ENCODE measurements at regions not wholly inside any gene's neighbourhood (a gene's known extent, or its start where the extent isn't known, plus 50 kb on each side); places are given as distances from the start of the nearest gene placed in this dataset.

- H3K4me3 ChIP-seq (ENCODE audit: low read depth, low read length): no peak overlapping the region
- no peaks in the 10 kb centered on the region for H3K36me3 ChIP-seq (ENCODE audit: control insufficient read depth, insufficient read depth, low read length)
- H3K27me3 ChIP-seq (ENCODE audit: control insufficient read depth, insufficient read depth, low read length): no peaks in the 10 kb centered on the region
- H3K9ac ChIP-seq (ENCODE audit: low read depth, low read length): no peak overlapping the region
- H3K4me1 ChIP-seq (ENCODE audit: control insufficient read depth, insufficient read depth, low read length): no peaks in the 10 kb centered on the region
- H3K9me3 ChIP-seq (ENCODE audit: control insufficient read depth, insufficient read depth, low read length): no peaks in the 10 kb centered on the region
Observed at GRCh38 chr2:157181234-157181633, 76.3 kb upstream of the GALNT5 start.

DNA sequence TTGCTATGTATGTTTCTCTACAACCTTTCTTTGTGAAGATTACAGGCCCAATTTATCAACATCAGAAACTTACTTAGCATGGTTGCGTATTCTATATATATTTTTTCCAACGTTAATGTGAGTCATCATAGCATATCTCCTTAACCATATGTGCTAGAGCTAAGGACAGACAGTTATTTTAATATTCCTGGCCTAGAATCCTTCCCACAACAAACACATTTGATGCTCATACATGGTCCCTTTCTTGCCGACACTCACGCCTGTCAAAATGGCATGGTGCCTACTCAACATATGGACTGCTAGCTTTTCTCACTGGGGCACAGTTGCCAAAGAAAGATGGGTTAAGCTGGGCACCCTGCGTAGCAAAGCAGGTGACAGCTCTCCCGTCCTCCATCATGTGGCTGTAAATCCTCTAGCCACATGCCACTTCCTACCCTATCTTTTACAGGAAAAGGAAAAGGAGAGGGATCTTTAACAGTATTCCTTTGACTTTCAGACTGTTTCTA, 75.2 kb upstream of the GALNT5 start:
- Histone ChIP-seq H3K4me1 (ENCODE audit: control insufficient read depth, insufficient read depth, low read length) (no peaks in the 10 kb centered on the region), H3K36me3 (ENCODE audit: control insufficient read depth, insufficient read depth, low read length) (no peaks in the 10 kb centered on the region), H3K4me3 (ENCODE audit: low read depth, low read length) (no peak overlapping the region), H3K9me3 (ENCODE audit: control insufficient read depth, insufficient read depth, low read length) (no peaks in the 10 kb centered on the region), H3K9ac (ENCODE audit: low read depth, low read length) (no peak overlapping the region), H3K27me3 (ENCODE audit: control insufficient read depth, insufficient read depth, low read length) (no peaks in the 10 kb centered on the region)

- no peaks in the 10 kb centered on the region for H3K9me3 ChIP-seq (ENCODE audit: control insufficient read depth, insufficient read depth, low read length)
- H3K9ac ChIP-seq (ENCODE audit: low read depth, low read length): no peak overlapping the region
- no peaks in the 10 kb centered on the region for H3K27me3 ChIP-seq (ENCODE audit: control insufficient read depth, insufficient read depth, low read length)
- H3K4me1 ChIP-seq (ENCODE audit: control insufficient read depth, insufficient read depth, low read length): no peaks in the 10 kb centered on the region
- no peaks in the 10 kb centered on the region for H3K36me3 ChIP-seq (ENCODE audit: control insufficient read depth, insufficient read depth, low read length)
- H3K4me3 ChIP-seq (ENCODE audit: low read depth, low read length): no peak overlapping the region
Observed at GRCh38 chr2:157182834-157183396, 74.6 kb upstream of the GALNT5 start.

DNA sequence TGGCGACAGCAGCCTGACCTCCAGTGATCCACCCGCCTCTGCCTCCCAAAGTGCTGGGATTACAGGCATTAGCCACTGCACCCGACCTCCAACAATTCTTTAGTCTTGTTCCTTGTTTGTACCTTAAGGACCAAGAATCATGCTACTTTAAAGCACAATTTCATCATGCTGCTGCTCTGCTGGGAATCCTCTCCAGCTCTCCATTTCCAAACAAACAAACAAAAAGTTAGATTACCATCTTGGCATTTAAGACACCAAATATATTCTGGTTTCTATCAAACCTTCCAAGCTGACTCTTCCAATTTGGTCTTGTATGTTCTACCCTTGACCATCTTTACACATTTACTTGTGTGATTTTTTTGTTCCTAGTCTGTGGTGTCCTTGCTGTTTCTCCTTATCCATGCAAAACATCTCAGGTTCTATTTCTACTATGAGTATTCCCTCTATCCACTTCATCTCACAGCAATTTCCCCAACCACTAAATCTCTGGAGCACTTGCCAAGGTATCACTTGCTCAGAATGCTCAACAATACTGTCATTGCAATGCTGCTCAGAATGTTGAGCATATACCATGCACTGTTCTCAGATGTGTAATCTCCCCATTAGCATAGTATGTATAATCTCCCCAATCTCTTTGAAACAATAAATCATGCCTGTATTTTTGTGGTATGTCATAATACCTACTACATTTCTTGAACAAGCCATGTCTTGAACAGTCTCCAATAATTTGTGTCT, 73.2 kb upstream of the GALNT5 start:
- no peak overlapping the region for H3K4me3 ChIP-seq (ENCODE audit: low read depth, low read length)
- no peak overlapping the region for H3K9ac ChIP-seq (ENCODE audit: low read depth, low read length)
- no peaks in the 10 kb centered on the region for H3K36me3 ChIP-seq (ENCODE audit: control insufficient read depth, insufficient read depth, low read length)
- no peaks in the 10 kb centered on the region for H3K4me1 ChIP-seq (ENCODE audit: control insufficient read depth, insufficient read depth, low read length)
- H3K27me3 ChIP-seq (ENCODE audit: control insufficient read depth, insufficient read depth, low read length): no peaks in the 10 kb centered on the region
- H3K9me3 ChIP-seq (ENCODE audit: control insufficient read depth, insufficient read depth, low read length): no peaks in the 10 kb centered on the region

- H3K36me3 ChIP-seq (ENCODE audit: control insufficient read depth, insufficient read depth, low read length): no peaks in the 10 kb centered on the region
Observed at GRCh38 chr2:157185476-157186227, 71.9 kb upstream of the GALNT5 start.

DNA sequence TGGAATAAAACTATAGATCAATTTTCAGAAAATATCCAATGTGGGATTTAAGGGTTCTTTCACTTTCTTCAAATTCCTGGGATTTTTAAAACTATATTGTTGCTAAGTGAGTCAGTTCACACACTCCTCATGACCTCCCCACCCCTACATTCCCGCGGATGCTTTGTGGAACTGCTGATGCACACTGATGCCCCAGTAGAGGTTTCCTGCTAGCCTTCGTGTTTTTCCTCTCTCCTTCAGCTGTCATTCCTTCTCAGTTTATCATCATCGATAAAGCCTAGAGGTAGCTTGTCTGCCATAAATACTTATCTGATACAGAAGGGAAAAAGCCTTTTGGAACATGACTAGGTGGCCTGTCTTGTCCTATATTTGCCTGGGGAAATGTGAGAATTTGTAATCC, 67.4 kb upstream of the GALNT5 start:
- H3K9me3 ChIP-seq (ENCODE audit: control insufficient read depth, insufficient read depth, low read length): no peaks in the 10 kb centered on the region
- H3K27me3 ChIP-seq (ENCODE audit: control insufficient read depth, insufficient read depth, low read length): no peaks in the 10 kb centered on the region
- H3K9ac ChIP-seq (ENCODE audit: low read depth, low read length): no peak overlapping the region

More at GRCh38 chr2:157185476-157186227, 71.9 kb upstream of the GALNT5 start:
- Histone ChIP-seq H3K9me3 (ENCODE audit: control insufficient read depth, insufficient read depth, low read length) (no peaks in the 10 kb centered on the region), H3K4me1 (ENCODE audit: control insufficient read depth, insufficient read depth, low read length) (no peaks in the 10 kb centered on the region), H3K4me3 (ENCODE audit: low read depth, low read length) (no peak overlapping the region), H3K27me3 (ENCODE audit: control insufficient read depth, insufficient read depth, low read length) (no peaks in the 10 kb centered on the region), H3K9ac (ENCODE audit: low read depth, low read length) (no peak overlapping the region)

DNA sequence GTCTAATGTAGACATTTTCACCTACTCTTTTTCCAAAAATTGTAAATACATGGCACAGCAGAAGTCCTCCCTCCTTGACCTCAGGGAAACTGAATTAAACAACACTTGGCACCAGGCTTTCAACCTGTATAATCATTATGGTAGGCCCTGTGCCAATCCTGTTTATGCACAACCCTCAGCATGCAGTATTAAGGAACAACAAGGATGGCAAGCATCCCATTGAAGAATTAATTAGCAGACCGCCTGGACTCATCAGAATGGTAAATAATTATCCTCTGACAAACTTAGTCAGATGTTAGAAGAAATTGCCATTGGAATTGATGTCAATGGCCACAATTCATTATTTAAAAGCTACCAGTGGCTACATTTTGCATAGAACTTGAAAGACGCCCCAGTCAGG, 66.3 kb upstream of the GALNT5 start:
- H3K36me3 ChIP-seq (ENCODE audit: control insufficient read depth, insufficient read depth, low read length): no peaks in the 10 kb centered on the region
- no peaks in the 10 kb centered on the region for H3K27me3 ChIP-seq (ENCODE audit: control insufficient read depth, insufficient read depth, low read length)
- no peak overlapping the region for H3K9ac ChIP-seq (ENCODE audit: low read depth, low read length)
- no peaks in the 10 kb centered on the region for H3K4me1 ChIP-seq (ENCODE audit: control insufficient read depth, insufficient read depth, low read length)
- no peak overlapping the region for H3K4me3 ChIP-seq (ENCODE audit: low read depth, low read length)
- H3K9me3 ChIP-seq (ENCODE audit: control insufficient read depth, insufficient read depth, low read length): no peaks in the 10 kb centered on the region

More for the DNA sequence above, 67.4 kb upstream of the GALNT5 start:
- Histone ChIP-seq H3K36me3 (ENCODE audit: control insufficient read depth, insufficient read depth, low read length) (no peaks in the 10 kb centered on the region), H3K4me3 (ENCODE audit: low read depth, low read length) (no peak overlapping the region), H3K4me1 (ENCODE audit: control insufficient read depth, insufficient read depth, low read length) (no peaks in the 10 kb centered on the region)

- Histone ChIP-seq H3K4me3 (ENCODE audit: low read depth, low read length) (no peak overlapping the region), H3K9ac (ENCODE audit: low read depth, low read length) (no peak overlapping the region), H3K36me3 (ENCODE audit: control insufficient read depth, insufficient read depth, low read length) (no peaks in the 10 kb centered on the region), H3K4me1 (ENCODE audit: control insufficient read depth, insufficient read depth, low read length) (no peaks in the 10 kb centered on the region), H3K27me3 (ENCODE audit: control insufficient read depth, insufficient read depth, low read length) (no peaks in the 10 kb centered on the region), H3K9me3 (ENCODE audit: control insufficient read depth, insufficient read depth, low read length) (no peaks in the 10 kb centered on the region)
Observed at GRCh38 chr2:157192445-157193423, 64.8 kb upstream of the GALNT5 start.

GRCh38 chr2:157193461-157193860, 64.0 kb upstream of the GALNT5 start:
- Histone ChIP-seq H3K4me3 (ENCODE audit: low read depth, low read length) (no peak overlapping the region), H3K36me3 (ENCODE audit: control insufficient read depth, insufficient read depth, low read length) (no peaks in the 10 kb centered on the region), H3K9ac (ENCODE audit: low read depth, low read length) (no peak overlapping the region), H3K4me1 (ENCODE audit: control insufficient read depth, insufficient read depth, low read length) (no peaks in the 10 kb centered on the region), H3K27me3 (ENCODE audit: control insufficient read depth, insufficient read depth, low read length) (no peaks in the 10 kb centered on the region), H3K9me3 (ENCODE audit: control insufficient read depth, insufficient read depth, low read length) (no peaks in the 10 kb centered on the region)

DNA sequence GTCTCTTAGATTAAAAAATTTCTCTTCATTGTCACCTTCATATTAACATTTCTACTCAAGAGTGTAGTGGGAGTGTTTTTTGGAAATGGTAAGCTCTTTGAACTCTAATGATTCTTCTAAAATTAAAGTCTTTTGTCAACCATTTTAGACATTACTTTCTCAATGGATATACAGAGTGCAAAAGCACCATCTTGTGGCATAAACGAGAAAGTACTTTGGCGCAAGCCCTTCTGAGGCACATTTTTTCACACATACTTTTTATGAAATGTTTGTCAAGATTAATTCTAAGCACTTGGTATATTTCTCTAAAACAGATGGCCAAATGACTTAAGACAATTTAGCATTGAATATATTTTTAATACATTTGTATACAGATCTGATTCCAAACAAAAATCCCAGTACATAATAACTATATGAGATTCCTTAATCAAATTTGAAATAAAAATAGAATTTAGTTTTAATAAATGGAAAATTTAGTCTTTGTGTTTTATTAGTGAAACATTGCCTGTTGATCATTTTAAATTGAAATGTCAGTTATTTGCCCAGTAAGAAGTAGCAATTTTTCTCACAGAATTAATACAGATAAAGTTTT, 63.3 kb upstream of the GALNT5 start:
- H3K9me3 ChIP-seq (ENCODE audit: control insufficient read depth, insufficient read depth, low read length): no peaks in the 10 kb centered on the region
- no peaks in the 10 kb centered on the region for H3K4me1 ChIP-seq (ENCODE audit: control insufficient read depth, insufficient read depth, low read length)
- H3K4me3 ChIP-seq (ENCODE audit: low read depth, low read length): no peak overlapping the region
- H3K36me3 ChIP-seq (ENCODE audit: control insufficient read depth, insufficient read depth, low read length): no peaks in the 10 kb centered on the region
- no peaks in the 10 kb centered on the region for H3K27me3 ChIP-seq (ENCODE audit: control insufficient read depth, insufficient read depth, low read length)
- H3K9ac ChIP-seq (ENCODE audit: low read depth, low read length): no peak overlapping the region

- H3K9me3 ChIP-seq (ENCODE audit: control insufficient read depth, insufficient read depth, low read length): no peaks in the 10 kb centered on the region
- no peaks in the 10 kb centered on the region for H3K36me3 ChIP-seq (ENCODE audit: control insufficient read depth, insufficient read depth, low read length)
- no peak overlapping the region for H3K4me3 ChIP-seq (ENCODE audit: low read depth, low read length)
- no peaks in the 10 kb centered on the region for H3K27me3 ChIP-seq (ENCODE audit: control insufficient read depth, insufficient read depth, low read length)
- H3K4me1 ChIP-seq (ENCODE audit: control insufficient read depth, insufficient read depth, low read length): no peaks in the 10 kb centered on the region
- H3K9ac ChIP-seq (ENCODE audit: low read depth, low read length): no peak overlapping the region
Observed at GRCh38 chr2:157194844-157195243, 62.7 kb upstream of the GALNT5 start.

All from iPS-15b (cell line).